ENCODE measurements at regions not wholly inside any gene's neighbourhood (a gene's known extent, or its start where the extent isn't known, plus 50 kb on each side); places are given as distances from the start of the nearest gene placed in this dataset.

- TF ChIP-seq CTCF (IDR thresholded peaks at IDR 0.05; ENCODE audit: insufficient read depth, low read length, poor library complexity, severe bottlenecking) (no peak), EZH2phosphoT487 (conservative IDR thresholded peaks at IDR 0.05; ENCODE audit: low read length) (no peak)
Measured at GRCh38 chrX:39260965-39261364, 459.7 kb downstream of the MID1IP1 start.
